Neural cell (in vitro differentiated cells): ENCODE measurements at regions not wholly inside any gene's neighbourhood (a gene's known extent, or its start where the extent isn't known, plus 50 kb on each side); places are given as distances from the start of the nearest gene placed in this dataset.

ENCODE experiments used
- H2AFZ ChIP-seq: fragments of 200-600, 300-800 bp; sonication (generic), shearing (Covaris generic); 2 replicates; pipeline ENCODE4 v1.6.0; 2014; ENCODE audit warnings: low read depth, mild to moderate bottlenecking, antibody characterized with exemption, low read length, moderate library complexity
- H3F3A ChIP-seq: fragments of 200-600 bp; shearing (Covaris generic); 2 replicates; pipeline ENCODE4 v1.6.1; 2016; ENCODE audit warnings: mild to moderate bottlenecking, moderate library complexity, mixed read lengths, antibody characterized with exemption, low read length; ENCODE audit not compliant: insufficient read depth, poor library complexity, severe bottlenecking
- H3K27ac ChIP-seq: fragments of 200-600, 300-800 bp; sonication (generic), shearing (Covaris generic); 2 replicates; pipeline ENCODE4 v1.5.1; 2014; ENCODE audit warnings: mild to moderate bottlenecking, low read length, moderate library complexity
- H3K27me3 ChIP-seq: fragments of 300-800, 200-600 bp; sonication (generic), shearing (Covaris generic); 2 replicates; pipeline ENCODE4 v1.6.0; 2014; ENCODE audit warnings: mild to moderate bottlenecking, low read depth, low read length, moderate library complexity; ENCODE audit not compliant: insufficient read depth
- H3K36me3 ChIP-seq: fragments of 300-800, 200-600 bp; sonication (generic), shearing (Covaris generic); 2 replicates; pipeline ENCODE4 v1.5.1; 2014; ENCODE audit warnings: mild to moderate bottlenecking, antibody characterized with exemption, low read length, moderate library complexity; ENCODE audit not compliant: insufficient read depth
- H3K4me2 ChIP-seq: fragments of 300-800, 200-600 bp; sonication (generic), shearing (Covaris generic); 2 replicates; pipeline ENCODE4 v1.6.0; 2014; ENCODE audit warnings: mild to moderate bottlenecking, low read length
- H3K4me3 ChIP-seq: fragments of 300-800, 200-600 bp; sonication (generic), shearing (Covaris generic); 2 replicates; pipeline ENCODE4 v1.5.1; 2014; ENCODE audit warnings: mild to moderate bottlenecking, low read length, moderate library complexity
- H3K79me2 ChIP-seq: fragments of 200-600 bp; shearing (Covaris generic); replicated peaks from 2 replicates; pipeline ENCODE4 v1.6.0; 2014; ENCODE audit warnings: mild to moderate bottlenecking, low read length, moderate library complexity; ENCODE audit not compliant: insufficient read depth
- H3K9ac ChIP-seq: fragments of 300-800, 200-600 bp; sonication (generic), shearing (Covaris generic); 2 replicates; pipeline ENCODE4 v1.6.1; 2016; ENCODE audit warnings: mild to moderate bottlenecking, low read length, mixed read lengths
- H3K9me2 ChIP-seq: fragments of 200-600 bp; shearing (Covaris generic); 2 replicates; pipeline ENCODE4 v1.6.1; 2016; ENCODE audit warnings: mild to moderate bottlenecking, low read length, mixed read lengths; ENCODE audit not compliant: insufficient read depth
- H3K9me3 ChIP-seq: fragments of 200-600, 300-800 bp; sonication (generic), shearing (Covaris generic); 2 replicates; pipeline ENCODE4 v1.6.1; 2016; ENCODE audit warnings: mild to moderate bottlenecking, mixed run types, low read length, moderate library complexity, mixed read lengths
- H4K20me1 ChIP-seq: fragments of 200-600 bp; shearing (Covaris generic); 2 replicates; pipeline ENCODE4 v1.6.1; 2016; ENCODE audit warnings: mild to moderate bottlenecking, mixed run types; ENCODE audit not compliant: insufficient read depth
- CTCF ChIP-seq: fragments of 450-650 bp; IDR thresholded peaks from 2 replicates; pipeline ENCODE4 v1.5.1; 2014; ENCODE audit warnings: antibody characterized with exemption, mild to moderate bottlenecking, moderate library complexity; ENCODE audit not compliant: poor library complexity, severe bottlenecking
- EP300 ChIP-seq: fragments of 450-650 bp; conservative IDR thresholded peaks from 2 replicates; pipeline ENCODE4 v1.6.1; 2014; ENCODE audit warnings: antibody characterized with exemption, mild to moderate bottlenecking, moderate library complexity; ENCODE audit not compliant: poor library complexity, severe bottlenecking
- EZH2 ChIP-seq: fragments of 200-600, 300-800 bp; shearing (Covaris generic), sonication (generic); IDR thresholded peaks from 2 replicates; pipeline ENCODE4 v1.6.1; 2014; ENCODE audit warnings: antibody characterized with exemption, low read length, borderline replicate concordance, mild to moderate bottlenecking; ENCODE audit not compliant: insufficient read depth, poor library complexity, severe bottlenecking
- MXI1 ChIP-seq: fragments of 450-650 bp; conservative IDR thresholded peaks from 2 replicates; pipeline ENCODE4 v1.6.1; 2014; ENCODE audit warnings: antibody characterized with exemption, mild to moderate bottlenecking; ENCODE audit not compliant: poor library complexity, severe bottlenecking
- POLR2AphosphoS5 ChIP-seq: IDR thresholded peaks from 2 replicates; pipeline ENCODE4 v1.6.1; 2012
- RAD21 ChIP-seq: fragments of 450-650 bp; conservative IDR thresholded peaks from 2 replicates; pipeline ENCODE4 v1.6.1; 2014; ENCODE audit warnings: antibody characterized with exemption, mild to moderate bottlenecking, moderate library complexity
- REST ChIP-seq: IDR thresholded peaks from 2 replicates; pipeline ENCODE4 v1.6.1; 2012; ENCODE audit warnings: borderline replicate concordance
- SMC3 ChIP-seq: fragments of 450-650 bp; conservative IDR thresholded peaks from 2 replicates; pipeline ENCODE4 v1.6.1; 2014; ENCODE audit warnings: antibody characterized with exemption, mild to moderate bottlenecking, moderate library complexity; ENCODE audit not compliant: poor library complexity
- TAF1 ChIP-seq: IDR thresholded peaks from 2 replicates; pipeline ENCODE4 v1.6.1; 2012; ENCODE audit warnings: low read depth

- Histone ChIP-seq H3K27ac (no peak overlapping the region), H3K9me3 (no peaks in the 10 kb centered on the region), H3K4me3 (no peak overlapping the region), H2AFZ (no peak overlapping the region), H3K9me2 (no peaks in the 10 kb centered on the region), H3K4me2 (no peak overlapping the region), H3K79me2 (no peaks in the 10 kb centered on the region), H3K27me3 (no peaks in the 10 kb centered on the region), H3F3A (no peaks in the 10 kb centered on the region), H3K36me3 (no peaks in the 10 kb centered on the region), H3K9ac (no peak overlapping the region), H4K20me1 (no peaks in the 10 kb centered on the region)
- TF ChIP-seq POLR2AphosphoS5 (no peak), MXI1 (no peak), CTCF (no peak), SMC3 (no peak), REST (no peak), RAD21 (no peak), EZH2 (no peak), EP300 (no peak), TAF1 (no peak)
Observed at GRCh38 chr2:122873951-122874350, 1118.5 kb downstream of the TSN start.

- no peaks in the 10 kb centered on the region for H3K79me2 ChIP-seq
- TF ChIP-seq EZH2 (no peak), RAD21 (no peak), TAF1 (no peak), POLR2AphosphoS5 (no peak), CTCF (no peak), REST (no peak), MXI1 (no peak), SMC3 (no peak), EP300 (no peak)
- no peaks in the 10 kb centered on the region for H3K36me3 ChIP-seq
- no peaks in the 10 kb centered on the region for H3K9me2 ChIP-seq
- H3K9me3 ChIP-seq: no peaks in the 10 kb centered on the region
- H3K4me2 ChIP-seq: no peak overlapping the region
- H3K4me3 ChIP-seq: no peak overlapping the region
- no peak overlapping the region for H3K9ac ChIP-seq
- no peaks in the 10 kb centered on the region for H3K27me3 ChIP-seq
- H4K20me1 ChIP-seq: no peaks in the 10 kb centered on the region
- no peaks in the 10 kb centered on the region for H3F3A ChIP-seq
- no peak overlapping the region for H2AFZ ChIP-seq
- no peak overlapping the region for H3K27ac ChIP-seq
Observed at GRCh38 chr2:122875091-122875865, 1119.8 kb downstream of the TSN start.
